ENCODE measurements at regions not wholly inside any gene's neighbourhood (a gene's known extent, or its start where the extent isn't known, plus 50 kb on each side); places are given as distances from the start of the nearest gene placed in this dataset.

GRCh38 chr16:60304720-60305119 lies 1570.6 kb upstream of the GOT2 start:
- FAIRE-seq (no peak), ATAC-seq (no peak), DNase-seq (ENCODE audit: low read depth in 1 of 2, low spot score in 1 of 2) (no peak)
- TF ChIP-seq USF2 (IDR thresholded peaks at IDR 0.05) (no peak), FOSL2 (IDR thresholded peaks at IDR 0.05) (no peak), FOSL2 (CRISPR knock-in tag; IDR thresholded peaks at IDR 0.05) (no peak), HDAC2 (IDR thresholded peaks at IDR 0.05) (no peak)
- ChIA-PET CTCF (no interaction called here), POLR2A (no interaction called here)
- Histone ChIP-seq H3K4me3 (no peak overlapping the region), H3K27ac (no peak overlapping the region), H3K9me3 (peaks cover 6% of the 10 kb centered on the region; the same call in 1 of the 3 replicates), H3K4me1 (no peaks in the 10 kb centered on the region), H3K4me2 (no peak overlapping the region)
- WGBS (ENCODE audit: missing lambda C conversion rate): 17% methylated on average over 2 of the region's 2 CpGs

GRCh38 chr16:60304066-60304465 lies 1570.0 kb upstream of the GOT2 start:
- no peak for DNase-seq (ENCODE audit: low read depth in 1 of 2, low spot score in 1 of 2)
- 58% methylated on average over 4 of the region's 4 CpGs for WGBS (ENCODE audit: missing lambda C conversion rate)
- FAIRE-seq: no peak
- no peak for ATAC-seq
- Histone ChIP-seq H3K4me3 (no peak overlapping the region), H3K9me3 (peaks cover 6% of the 10 kb centered on the region; the same call in 1 of the 3 replicates), H3K4me1 (no peaks in the 10 kb centered on the region), H3K4me2 (no peak overlapping the region), H3K27ac (no peak overlapping the region)
- ChIA-PET POLR2A (no interaction called here), CTCF (no interaction called here)
- no peak for TF ChIP-seq SMC3 (IDR thresholded peaks at IDR 0.05)
- TF ChIP-seq ESRRA (IDR thresholded peaks at IDR 0.05; ENCODE audit: borderline replicate concordance, low read length): no peak
- no peak for TF ChIP-seq CHD4 (IDR thresholded peaks at IDR 0.05; ENCODE audit: borderline replicate concordance)
- no peak for TF ChIP-seq CTCF (IDR thresholded peaks at IDR 0.05)

- Histone ChIP-seq H3K4me1 (no peaks in the 10 kb centered on the region), H3K4me2 (no peak overlapping the region), H3K4me3 (no peak overlapping the region), H3K9me3 (0 out of 3 replicates have a peak, but pooled peaks cover 6% of the 10 kb centered on the region), H3K27ac (no peak overlapping the region)
- ATAC-seq (no peak), DNase-seq (ENCODE audit: low read depth in 1 of 2, low spot score in 1 of 2) (no peak), FAIRE-seq (no peak)
- CTCF ChIA-PET: interaction anchor here (1.8 kb wide), 1 partner anchor 1459 kb away, joined by 3 read pairs; no protein-coding TSS in a partner anchor
- 45% methylated on average over 2 of the region's 2 CpGs for WGBS (ENCODE audit: missing lambda C conversion rate)
- POLR2A ChIA-PET: no interaction called here
- TF ChIP-seq MYC (IDR thresholded peaks at IDR 0.05; ENCODE audit: borderline replicate concordance, low read length) (no peak), POLR2AphosphoS2 (conservative IDR thresholded peaks at IDR 0.05; ENCODE audit: low read length) (no peak), HOXB13 (CRISPR knock-in tag; IDR thresholded peaks at IDR 0.05; ENCODE audit: low read depth) (no peak)
These were observed 1568.6 kb upstream of the GOT2 start for GRCh38 chr16:60302676-60303075.

- WGBS (ENCODE audit: missing lambda C conversion rate): 20% methylated on average over 2 of the region's 2 CpGs
- FAIRE-seq (no peak), ATAC-seq (no peak), DNase-seq (ENCODE audit: low read depth in 1 of 2, low spot score in 1 of 2) (no peak)
- H3K9me3 ChIP-seq: 0 out of 3 replicates have a peak, but pooled peaks cover 6% of the 10 kb centered on the region
- no peaks in the 10 kb centered on the region for H3K4me1 ChIP-seq
- ChIA-PET POLR2A (no interaction called here), CTCF (interaction anchor here (1.8 kb wide), 1 partner anchor 1459 kb away, joined by 3 read pairs; no protein-coding TSS in a partner anchor)
- H3K4me2 ChIP-seq: no peak overlapping the region
- no peak overlapping the region for H3K27ac ChIP-seq
- TF ChIP-seq RCOR1 (IDR thresholded peaks at IDR 0.05; ENCODE audit: low read depth, low read length) (no peak), CBX8 (IDR thresholded peaks at IDR 0.05) (no peak), ESRRA (IDR thresholded peaks at IDR 0.05; ENCODE audit: borderline replicate concordance, low read length) (no peak), RNF2 (IDR thresholded peaks at IDR 0.05; ENCODE audit: borderline replicate concordance, low read depth) (no peak), CBX2 (IDR thresholded peaks at IDR 0.05; ENCODE audit: borderline replicate concordance, low read depth) (no peak), RAD21 (conservative IDR thresholded peaks at IDR 0.05 in 1 of 2, IDR thresholded peaks at IDR 0.05 in 1 of 2) (no peak), ZNF302 (CRISPR knock-in tag; IDR thresholded peaks at IDR 0.05) (no peak), CTCF (IDR thresholded peaks at IDR 0.05) (no peak), CHD4 (IDR thresholded peaks at IDR 0.05; ENCODE audit: borderline replicate concordance) (no peak), RFX5 (IDR thresholded peaks at IDR 0.05) (no peak), SREBF2 (IDR thresholded peaks at IDR 0.05) (no peak), FOXS1 (CRISPR knock-in tag; IDR thresholded peaks at IDR 0.05) (no peak), TFCP2L1 (CRISPR knock-in tag; IDR thresholded peaks at IDR 0.05) (no peak), EHF (CRISPR knock-in tag; IDR thresholded peaks at IDR 0.05) (no peak), NPAS2 (CRISPR knock-in tag; IDR thresholded peaks at IDR 0.05; ENCODE audit: borderline replicate concordance) (no peak), MAZ (IDR thresholded peaks at IDR 0.05; ENCODE audit: borderline replicate concordance, low read depth, low read length) (no peak), SMC3 (IDR thresholded peaks at IDR 0.05) (no peak), HES2 (IDR thresholded peaks at IDR 0.05) (no peak), JUNB (IDR thresholded peaks at IDR 0.05) (no peak)
- H3K4me3 ChIP-seq: no peak overlapping the region
These were observed 1568.1 kb upstream of the GOT2 start for GRCh38 chr16:60302261-60302660.
